ENCODE measurements at regions not wholly inside any gene's neighbourhood (a gene's known extent, or its start where the extent isn't known, plus 50 kb on each side); places are given as distances from the start of the nearest gene placed in this dataset.

DNA sequence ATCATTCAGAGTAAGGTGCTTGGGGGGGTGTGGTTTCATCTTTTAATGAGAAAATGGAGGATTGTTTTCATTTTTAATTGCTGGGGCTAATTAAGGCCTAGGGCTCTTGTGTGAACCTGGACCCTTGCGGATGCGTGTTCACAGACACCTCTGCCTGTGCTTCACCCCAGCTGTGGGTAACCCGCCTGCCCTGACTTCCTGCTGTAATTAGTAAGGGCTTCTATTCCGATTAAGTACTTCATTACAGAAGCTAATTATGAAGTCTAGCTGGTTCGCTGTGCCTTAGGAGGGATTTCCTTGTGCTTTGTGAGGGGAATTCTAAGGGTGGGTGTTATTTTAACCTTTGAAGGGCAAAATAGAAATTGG lies 215.3 kb downstream of the PMP22 start:
- no peaks in the 10 kb centered on the region; the same call in 1 of the 2 replicates for H3K27me3 ChIP-seq (ENCODE audit: control insufficient read depth, insufficient read depth, low read length)
- no peak overlapping the region for H3K4me3 ChIP-seq (ENCODE audit: low read length)
- H3K4me1 ChIP-seq (ENCODE audit: control insufficient read depth, insufficient read depth, low read length): peaks cover 3% of the 10 kb centered on the region; the same call in 1 of the 2 replicates
- no peaks in the 10 kb centered on the region for H3K36me3 ChIP-seq (ENCODE audit: control insufficient read depth, insufficient read depth, low read length)
- no CpG with 5 or more reads among the region's 5 CpGs for WGBS (ENCODE audit: insufficient coverage, insufficient read length)
- no peak for DNase-seq (ENCODE audit: low read depth, low spot score)
- no peak overlapping the region for H3K27ac ChIP-seq (ENCODE audit: low read length)
- no peaks in the 10 kb centered on the region for H3K9me3 ChIP-seq (ENCODE audit: control insufficient read depth, insufficient read depth, low read length)

DNA sequence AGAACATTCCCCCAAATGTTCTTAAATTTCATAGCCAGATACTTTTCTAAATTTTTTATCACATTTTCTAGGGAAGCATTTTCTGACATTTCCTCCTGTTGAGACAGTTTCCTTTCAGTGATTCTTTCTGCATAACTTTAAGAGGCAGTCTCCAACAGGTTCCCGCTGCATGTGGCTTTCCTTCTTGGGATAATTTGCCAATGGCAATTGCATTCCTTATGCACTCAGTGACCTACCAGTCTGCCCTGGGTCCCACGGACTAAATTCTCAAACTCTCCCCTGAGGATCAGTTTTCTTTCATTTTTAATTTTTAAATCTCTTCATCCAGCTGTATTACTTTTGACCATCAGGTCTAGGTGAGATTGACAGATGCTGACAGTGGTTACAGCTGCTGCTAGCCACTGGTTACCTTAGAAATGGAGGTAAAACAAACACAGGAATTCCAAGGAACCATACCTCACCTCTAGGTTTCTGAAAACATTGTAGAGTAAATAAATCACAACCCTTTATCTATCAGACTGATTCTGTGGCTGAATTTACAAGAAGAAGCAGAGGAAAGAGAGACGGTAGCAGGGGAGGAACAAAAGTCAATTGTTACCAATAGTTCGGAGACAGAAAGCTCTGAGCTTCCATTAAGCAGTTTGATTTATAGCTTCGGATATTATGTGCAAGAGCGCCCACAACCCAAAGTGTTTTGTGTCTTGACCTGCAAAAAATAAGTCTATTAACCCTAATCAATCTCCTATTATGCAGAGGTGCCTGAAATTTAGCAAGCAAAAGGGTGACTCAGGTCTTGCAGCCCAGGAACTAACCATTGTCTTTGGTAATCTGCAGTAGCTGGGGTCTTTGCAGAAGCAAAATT lies 216.0 kb downstream of the PMP22 start:
- H3K4me1 ChIP-seq (ENCODE audit: control insufficient read depth, insufficient read depth, low read length): peaks cover 3% of the 10 kb centered on the region; the same call in 1 of the 2 replicates
- no peaks in the 10 kb centered on the region for H3K36me3 ChIP-seq (ENCODE audit: control insufficient read depth, insufficient read depth, low read length)
- no peak overlapping the region for H3K4me3 ChIP-seq (ENCODE audit: low read length)
- no peak for DNase-seq (ENCODE audit: low read depth, low spot score)
- no peaks in the 10 kb centered on the region for H3K9me3 ChIP-seq (ENCODE audit: control insufficient read depth, insufficient read depth, low read length)
- no peaks in the 10 kb centered on the region; the same call in 1 of the 2 replicates for H3K27me3 ChIP-seq (ENCODE audit: control insufficient read depth, insufficient read depth, low read length)
- H3K27ac ChIP-seq (ENCODE audit: low read length): no peak overlapping the region
- no CpG with 5 or more reads among the region's 6 CpGs for WGBS (ENCODE audit: insufficient coverage, insufficient read length)

DNA sequence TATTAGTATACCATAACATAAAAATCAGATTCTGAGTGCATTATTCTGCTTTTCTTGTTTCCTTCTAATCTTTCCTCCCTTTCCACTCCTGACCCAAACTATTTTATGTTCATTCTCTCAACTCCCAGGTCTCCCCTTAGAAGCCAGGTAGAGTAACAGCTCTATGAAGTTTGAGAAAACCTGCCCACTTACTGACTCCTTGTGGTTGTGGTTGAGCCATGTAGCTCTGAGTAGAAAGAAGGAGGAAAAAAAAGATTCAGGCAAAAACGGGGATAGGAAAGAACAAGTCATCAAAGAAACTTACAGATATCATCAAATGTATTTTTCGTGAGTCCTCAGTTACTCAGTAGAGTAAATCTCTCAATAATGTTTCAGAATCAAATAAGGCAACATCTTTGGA lies 216.7 kb downstream of the PMP22 start:
- Histone ChIP-seq H3K4me3 (ENCODE audit: low read length) (no peak overlapping the region), H3K36me3 (ENCODE audit: control insufficient read depth, insufficient read depth, low read length) (no peaks in the 10 kb centered on the region), H3K4me1 (ENCODE audit: control insufficient read depth, insufficient read depth, low read length) (peaks cover 3% of the 10 kb centered on the region; the same call in 1 of the 2 replicates), H3K27ac (ENCODE audit: low read length) (no peak overlapping the region), H3K9me3 (ENCODE audit: control insufficient read depth, insufficient read depth, low read length) (no peaks in the 10 kb centered on the region), H3K27me3 (ENCODE audit: control insufficient read depth, insufficient read depth, low read length) (no peaks in the 10 kb centered on the region; the same call in 1 of the 2 replicates)
- WGBS (ENCODE audit: insufficient coverage, insufficient read length): no CpG with 5 or more reads among the region's 2 CpGs
- DNase-seq (ENCODE audit: low read depth, low spot score): no peak

DNA sequence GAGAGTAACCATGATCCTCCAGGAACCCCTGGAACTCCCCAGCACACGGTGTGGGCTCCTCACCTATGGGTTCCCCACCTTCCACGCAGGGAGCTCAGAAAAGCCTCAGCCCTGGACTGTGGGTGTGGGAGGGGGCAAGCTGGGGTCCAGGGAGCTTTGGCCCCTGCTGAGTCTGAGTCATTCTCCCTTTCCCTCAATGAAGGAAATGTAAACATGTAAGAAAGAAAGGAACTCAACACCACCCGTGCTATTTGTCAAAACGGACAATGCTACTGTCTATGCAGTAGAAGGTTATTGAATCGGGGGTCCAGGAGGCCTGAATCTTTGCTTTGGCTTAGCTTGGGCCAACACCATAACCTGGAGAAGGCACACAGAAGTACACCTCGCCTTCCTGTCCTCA lies 222.8 kb downstream of the PMP22 start:
- DNase-seq (ENCODE audit: low read depth, low spot score): no peak
- Histone ChIP-seq H3K27ac (ENCODE audit: low read length) (no peak overlapping the region), H3K36me3 (ENCODE audit: control insufficient read depth, insufficient read depth, low read length) (no peaks in the 10 kb centered on the region), H3K27me3 (ENCODE audit: control insufficient read depth, insufficient read depth, low read length) (no peaks in the 10 kb centered on the region), H3K4me1 (ENCODE audit: control insufficient read depth, insufficient read depth, low read length) (peaks cover under 1% of the 10 kb centered on the region; the same call in 1 of the 2 replicates), H3K4me3 (ENCODE audit: low read length) (no peak overlapping the region), H3K9me3 (ENCODE audit: control insufficient read depth, insufficient read depth, low read length) (no peaks in the 10 kb centered on the region)
- WGBS (ENCODE audit: insufficient coverage, insufficient read length): no CpG with 5 or more reads among the region's 6 CpGs

DNA sequence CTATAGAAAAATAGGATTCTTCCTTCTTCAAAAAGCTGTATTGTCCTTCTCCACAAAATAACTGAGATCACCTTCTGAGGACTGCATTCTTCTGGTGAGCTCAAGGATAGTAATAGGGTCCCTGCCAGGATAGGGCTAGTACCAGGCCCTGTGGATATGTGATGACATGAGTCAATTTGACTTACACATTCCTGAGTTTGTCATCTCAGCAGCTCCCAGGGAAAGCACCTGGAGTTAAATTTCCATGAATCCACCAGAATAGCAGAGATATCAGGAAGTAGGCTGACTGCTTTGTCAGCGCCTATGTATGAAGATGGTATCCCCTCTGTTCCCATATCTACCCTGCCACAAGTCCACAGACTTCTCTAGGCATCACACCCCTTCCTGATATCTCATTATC lies 225.8 kb downstream of the PMP22 start:
- Histone ChIP-seq H3K4me1 (ENCODE audit: control insufficient read depth, insufficient read depth, low read length) (peaks cover 3% of the 10 kb centered on the region), H3K27me3 (ENCODE audit: control insufficient read depth, insufficient read depth, low read length) (no peaks in the 10 kb centered on the region), H3K9me3 (ENCODE audit: control insufficient read depth, insufficient read depth, low read length) (no peaks in the 10 kb centered on the region), H3K27ac (ENCODE audit: low read length) (no peak overlapping the region), H3K4me3 (ENCODE audit: low read length) (no peak overlapping the region), H3K36me3 (ENCODE audit: control insufficient read depth, insufficient read depth, low read length) (no peaks in the 10 kb centered on the region)
- DNase-seq (ENCODE audit: low read depth, low spot score): no peak
- WGBS (ENCODE audit: insufficient coverage, insufficient read length): no CpG with 5 or more reads among the region's 1 CpG

DNA sequence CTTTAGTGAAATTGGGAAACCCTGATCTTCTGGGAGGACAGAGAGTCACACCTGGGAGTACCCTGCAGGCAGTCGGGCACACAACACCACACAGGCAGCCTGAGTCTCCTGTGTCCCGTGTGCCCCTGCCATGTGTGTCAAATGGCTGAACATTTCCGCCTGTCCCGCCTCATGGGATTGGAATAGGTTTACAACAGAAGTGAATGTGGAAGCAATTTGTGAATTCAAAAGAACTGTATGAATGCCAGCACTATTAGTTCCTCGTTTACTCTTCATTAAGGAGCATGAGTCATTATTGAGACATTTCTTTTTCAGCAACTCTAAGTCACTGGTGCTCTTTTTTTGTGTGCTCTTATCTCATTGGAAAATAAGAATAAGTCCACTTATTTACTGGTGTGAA lies 226.5 kb downstream of the PMP22 start:
- WGBS (ENCODE audit: insufficient coverage, insufficient read length): no CpG with 5 or more reads among the region's 5 CpGs
- H3K4me1 ChIP-seq (ENCODE audit: control insufficient read depth, insufficient read depth, low read length): peaks cover 3% of the 10 kb centered on the region
- DNase-seq (ENCODE audit: low read depth, low spot score): no peak
- H3K27me3 ChIP-seq (ENCODE audit: control insufficient read depth, insufficient read depth, low read length): no peaks in the 10 kb centered on the region
- H3K36me3 ChIP-seq (ENCODE audit: control insufficient read depth, insufficient read depth, low read length): no peaks in the 10 kb centered on the region
- no peaks in the 10 kb centered on the region for H3K9me3 ChIP-seq (ENCODE audit: control insufficient read depth, insufficient read depth, low read length)
- H3K4me3 ChIP-seq (ENCODE audit: low read length): no peak overlapping the region
- no peak overlapping the region for H3K27ac ChIP-seq (ENCODE audit: low read length)

DNA sequence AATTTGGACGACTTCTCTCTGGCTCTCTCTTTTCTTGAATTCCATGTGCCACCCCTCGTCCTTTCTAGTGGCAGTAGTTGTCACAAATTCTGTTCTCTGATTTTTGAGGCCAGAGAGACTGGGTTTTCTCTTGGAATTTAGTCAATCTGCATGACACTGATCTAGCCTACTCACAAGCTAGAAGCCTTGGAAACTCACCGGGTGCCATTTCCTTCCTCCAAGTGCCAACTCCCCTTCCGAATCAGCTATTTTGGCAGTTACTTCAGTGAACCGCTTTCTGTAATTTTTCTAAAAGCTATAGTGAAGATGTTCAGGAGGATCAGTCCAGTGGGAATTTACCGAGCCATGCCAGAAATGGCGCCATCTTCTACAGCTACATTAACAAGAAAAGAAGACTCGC lies 228.9 kb downstream of the PMP22 start:
- Histone ChIP-seq H3K36me3 (ENCODE audit: control insufficient read depth, insufficient read depth, low read length) (no peaks in the 10 kb centered on the region), H3K4me1 (ENCODE audit: control insufficient read depth, insufficient read depth, low read length) (peaks cover 6% of the 10 kb centered on the region; the same call in 1 of the 2 replicates), H3K27ac (ENCODE audit: low read length) (no peak overlapping the region), H3K4me3 (ENCODE audit: low read length) (no peak overlapping the region), H3K27me3 (ENCODE audit: control insufficient read depth, insufficient read depth, low read length) (no peaks in the 10 kb centered on the region), H3K9me3 (ENCODE audit: control insufficient read depth, insufficient read depth, low read length) (no peaks in the 10 kb centered on the region)
- DNase-seq (ENCODE audit: low read depth, low spot score): peak; percentile 50
- WGBS (ENCODE audit: insufficient coverage, insufficient read length): no CpG with 5 or more reads among the region's 8 CpGs

DNA sequence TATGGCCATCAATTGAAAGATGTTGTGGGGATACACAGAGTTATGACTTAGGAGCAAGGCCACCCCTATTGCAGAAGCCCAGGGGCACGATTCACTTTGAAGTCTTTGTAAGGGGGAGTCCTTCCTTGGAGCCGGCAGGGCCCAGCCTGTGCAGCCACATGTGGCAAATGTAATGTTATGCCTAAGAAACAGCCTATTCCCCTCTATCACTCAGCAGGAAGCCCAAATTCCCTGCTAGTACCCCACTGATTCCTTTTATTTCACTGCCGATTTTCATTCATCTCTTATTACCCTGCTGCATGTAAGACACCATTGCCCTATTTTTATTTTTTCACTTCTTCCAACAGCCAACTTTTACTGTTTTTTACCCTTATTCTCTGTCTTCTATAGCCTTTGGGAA lies 233.2 kb downstream of the PMP22 start:
- H3K27ac ChIP-seq (ENCODE audit: low read length): no peak overlapping the region
- no peaks in the 10 kb centered on the region for H3K36me3 ChIP-seq (ENCODE audit: control insufficient read depth, insufficient read depth, low read length)
- no CpG with 5 or more reads among the region's 3 CpGs for WGBS (ENCODE audit: insufficient coverage, insufficient read length)
- H3K9me3 ChIP-seq (ENCODE audit: control insufficient read depth, insufficient read depth, low read length): no peaks in the 10 kb centered on the region
- DNase-seq (ENCODE audit: low read depth, low spot score): no peak
- H3K27me3 ChIP-seq (ENCODE audit: control insufficient read depth, insufficient read depth, low read length): no peaks in the 10 kb centered on the region
- peaks cover 4% of the 10 kb centered on the region; the same call in 1 of the 2 replicates for H3K4me1 ChIP-seq (ENCODE audit: control insufficient read depth, insufficient read depth, low read length)
- no peak overlapping the region for H3K4me3 ChIP-seq (ENCODE audit: low read length)

DNA sequence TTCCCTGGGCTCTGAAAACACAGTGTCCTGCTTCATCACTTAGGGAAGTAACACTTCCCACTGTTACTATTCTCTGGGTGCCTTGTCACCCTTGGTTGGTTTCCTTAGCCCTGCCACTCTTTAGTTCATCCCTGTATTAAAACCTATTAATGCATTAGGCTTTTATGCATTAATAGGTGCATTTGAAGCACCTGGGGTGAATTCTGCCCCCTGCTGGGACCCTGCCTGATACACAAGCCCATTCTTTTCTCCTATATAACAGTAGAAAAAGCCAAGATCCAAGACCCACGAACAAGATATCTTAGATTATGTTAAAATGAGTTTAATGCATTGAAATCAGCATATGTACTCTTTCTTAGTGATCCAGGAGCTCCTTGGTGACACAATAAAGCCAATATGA lies 235.7 kb downstream of the PMP22 start:
- Histone ChIP-seq H3K4me3 (ENCODE audit: low read length) (no peak overlapping the region), H3K9me3 (ENCODE audit: control insufficient read depth, insufficient read depth, low read length) (no peaks in the 10 kb centered on the region), H3K4me1 (ENCODE audit: control insufficient read depth, insufficient read depth, low read length) (peaks cover 2% of the 10 kb centered on the region; the same call in 1 of the 2 replicates), H3K27ac (ENCODE audit: low read length) (no peak overlapping the region), H3K27me3 (ENCODE audit: control insufficient read depth, insufficient read depth, low read length) (no peaks in the 10 kb centered on the region), H3K36me3 (ENCODE audit: control insufficient read depth, insufficient read depth, low read length) (no peaks in the 10 kb centered on the region)
- DNase-seq (ENCODE audit: low read depth, low spot score): no peak
- WGBS (ENCODE audit: insufficient coverage, insufficient read length): no CpG with 5 or more reads among the region's 1 CpG

DNA sequence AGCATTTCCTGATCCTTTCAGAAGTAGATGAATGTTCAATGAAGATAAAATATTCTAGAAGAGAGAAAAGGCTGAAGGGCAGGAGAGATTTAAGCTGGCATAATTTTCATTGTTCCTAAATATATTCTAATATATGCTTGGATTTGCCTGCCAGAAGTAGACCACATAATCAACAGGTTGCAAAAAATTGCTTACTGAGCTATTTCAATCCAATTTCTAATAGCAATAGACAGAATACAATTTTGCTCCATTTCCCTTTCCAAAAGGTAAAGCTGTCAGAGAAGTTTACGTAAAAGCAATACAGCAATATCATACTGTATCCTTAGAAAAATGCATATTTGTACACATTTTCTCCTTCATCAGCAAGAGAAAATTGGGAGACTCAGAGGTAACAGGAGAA lies 237.3 kb downstream of the PMP22 start:
- no peaks in the 10 kb centered on the region; the same call in 1 of the 2 replicates for H3K4me1 ChIP-seq (ENCODE audit: control insufficient read depth, insufficient read depth, low read length)
- H3K27me3 ChIP-seq (ENCODE audit: control insufficient read depth, insufficient read depth, low read length): no peaks in the 10 kb centered on the region
- no peak overlapping the region for H3K27ac ChIP-seq (ENCODE audit: low read length)
- H3K4me3 ChIP-seq (ENCODE audit: low read length): no peak overlapping the region
- no CpG with 5 or more reads among the region's 1 CpG for WGBS (ENCODE audit: insufficient coverage, insufficient read length)
- no peaks in the 10 kb centered on the region for H3K36me3 ChIP-seq (ENCODE audit: control insufficient read depth, insufficient read depth, low read length)
- no peaks in the 10 kb centered on the region for H3K9me3 ChIP-seq (ENCODE audit: control insufficient read depth, insufficient read depth, low read length)
- DNase-seq (ENCODE audit: low read depth, low spot score): no peak

DNA sequence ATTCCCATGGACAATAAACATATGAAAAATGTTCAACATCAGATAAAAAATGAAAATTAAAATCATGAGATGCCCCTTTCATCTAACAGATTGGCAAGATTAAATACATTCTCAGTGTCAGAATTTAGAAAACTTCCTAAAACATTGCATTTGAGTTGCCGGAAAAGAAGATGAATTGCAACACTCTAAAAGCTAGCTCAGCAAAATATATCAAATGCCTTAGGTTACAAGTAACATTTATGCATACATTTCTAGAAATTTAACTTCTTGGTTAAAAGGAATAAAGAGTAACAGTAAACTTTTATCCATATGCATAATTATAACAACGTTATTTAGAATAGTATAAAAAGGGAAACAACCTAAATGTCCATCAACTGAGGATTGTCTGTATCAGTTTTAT lies 239.0 kb downstream of the PMP22 start:
- Histone ChIP-seq H3K27me3 (ENCODE audit: control insufficient read depth, insufficient read depth, low read length) (no peaks in the 10 kb centered on the region), H3K27ac (ENCODE audit: low read length) (no peak overlapping the region), H3K9me3 (ENCODE audit: control insufficient read depth, insufficient read depth, low read length) (no peaks in the 10 kb centered on the region), H3K4me3 (ENCODE audit: low read length) (no peak overlapping the region), H3K36me3 (ENCODE audit: control insufficient read depth, insufficient read depth, low read length) (no peaks in the 10 kb centered on the region), H3K4me1 (ENCODE audit: control insufficient read depth, insufficient read depth, low read length) (no peaks in the 10 kb centered on the region)
- no CpG with 5 or more reads among the region's 2 CpGs for WGBS (ENCODE audit: insufficient coverage, insufficient read length)
- DNase-seq (ENCODE audit: low read depth, low spot score): no peak

Measured in iPS DF 6.9 (cell line).